ENCODE measurements at regions not wholly inside any gene's neighbourhood (a gene's known extent, or its start where the extent isn't known, plus 50 kb on each side); places are given as distances from the start of the nearest gene placed in this dataset.
A peak's percentile ranks its signal among the peaks of the same experiment; 100 is the strongest.

DNA sequence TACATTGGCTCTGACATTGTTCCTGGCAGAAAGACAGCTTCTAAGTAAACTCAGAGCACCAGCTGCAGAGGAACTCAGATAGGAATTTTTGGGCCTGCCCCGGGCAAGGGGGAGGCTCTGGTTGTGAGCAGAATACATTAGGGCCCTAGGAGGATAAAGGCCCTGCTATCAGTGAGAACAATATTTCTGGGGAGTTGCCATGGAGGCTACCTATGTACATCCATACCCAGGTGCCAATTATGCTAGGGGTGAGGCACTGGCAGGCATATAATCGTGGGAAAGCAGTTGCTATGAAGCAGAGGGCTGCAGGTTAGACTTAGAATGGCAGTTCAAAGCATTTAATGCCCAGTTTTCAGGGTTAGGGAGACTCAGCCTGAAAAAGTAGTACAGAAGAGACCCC, 273.5 kb upstream of the EDA2R start:
- Histone ChIP-seq H3K4me1 (no peaks in the 10 kb centered on the region), H3K4me3 (no peak overlapping the region), H3K9me3 (no peaks in the 10 kb centered on the region), H3K36me3 (no peaks in the 10 kb centered on the region), H3K27me3 (no peaks in the 10 kb centered on the region), H3K27ac (no peak overlapping the region)
- DNase-seq = no peak
- TF ChIP-seq, protein P1, sequence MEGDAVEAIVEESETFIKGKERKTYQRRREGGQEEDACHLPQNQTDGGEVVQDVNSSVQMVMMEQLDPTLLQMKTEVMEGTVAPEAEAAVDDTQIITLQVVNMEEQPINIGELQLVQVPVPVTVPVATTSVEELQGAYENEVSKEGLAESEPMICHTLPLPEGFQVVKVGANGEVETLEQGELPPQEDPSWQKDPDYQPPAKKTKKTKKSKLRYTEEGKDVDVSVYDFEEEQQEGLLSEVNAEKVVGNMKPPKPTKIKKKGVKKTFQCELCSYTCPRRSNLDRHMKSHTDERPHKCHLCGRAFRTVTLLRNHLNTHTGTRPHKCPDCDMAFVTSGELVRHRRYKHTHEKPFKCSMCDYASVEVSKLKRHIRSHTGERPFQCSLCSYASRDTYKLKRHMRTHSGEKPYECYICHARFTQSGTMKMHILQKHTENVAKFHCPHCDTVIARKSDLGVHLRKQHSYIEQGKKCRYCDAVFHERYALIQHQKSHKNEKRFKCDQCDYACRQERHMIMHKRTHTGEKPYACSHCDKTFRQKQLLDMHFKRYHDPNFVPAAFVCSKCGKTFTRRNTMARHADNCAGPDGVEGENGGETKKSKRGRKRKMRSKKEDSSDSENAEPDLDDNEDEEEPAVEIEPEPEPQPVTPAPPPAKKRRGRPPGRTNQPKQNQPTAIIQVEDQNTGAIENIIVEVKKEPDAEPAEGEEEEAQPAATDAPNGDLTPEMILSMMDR (IDR thresholded peaks at IDR 0.05) = no peak
- TF ChIP-seq POLR2A (IDR thresholded peaks at IDR 0.05) = no peak

DNA sequence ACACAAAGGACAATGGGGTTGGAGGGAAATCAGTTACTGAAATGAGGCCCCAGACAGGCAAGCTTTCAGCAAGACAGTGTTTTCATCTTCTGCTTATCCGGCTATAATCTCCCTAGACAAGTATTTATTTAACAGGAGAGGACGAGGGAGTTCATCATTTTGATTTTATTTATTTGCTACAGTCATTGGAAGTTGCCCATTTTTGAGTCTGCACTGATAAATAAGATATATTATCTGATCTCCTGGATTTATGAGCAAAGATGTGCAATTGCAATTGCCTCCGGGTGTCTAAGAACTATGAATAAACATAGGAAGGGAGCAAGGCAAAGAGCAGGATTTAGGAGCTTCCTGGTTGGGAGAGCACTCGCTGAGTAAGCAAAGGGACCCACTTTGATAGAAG, 263.2 kb upstream of the EDA2R start:
- DNase-seq = no peak
- H3K4me3 ChIP-seq = no peak overlapping the region
- no peaks in the 10 kb centered on the region for H3K36me3 ChIP-seq
- H3K27ac ChIP-seq = peak overlapping the region in 1 of 4 donors; percentile 48
- no peaks in the 10 kb centered on the region for H3K9me3 ChIP-seq
- H3K4me1 ChIP-seq = no peaks in the 10 kb centered on the region
- TF ChIP-seq POLR2A (IDR thresholded peaks at IDR 0.05) = no peak
- TF ChIP-seq, protein P1 (IDR thresholded peaks at IDR 0.05) = no peak
- no peaks in the 10 kb centered on the region for H3K27me3 ChIP-seq

DNA sequence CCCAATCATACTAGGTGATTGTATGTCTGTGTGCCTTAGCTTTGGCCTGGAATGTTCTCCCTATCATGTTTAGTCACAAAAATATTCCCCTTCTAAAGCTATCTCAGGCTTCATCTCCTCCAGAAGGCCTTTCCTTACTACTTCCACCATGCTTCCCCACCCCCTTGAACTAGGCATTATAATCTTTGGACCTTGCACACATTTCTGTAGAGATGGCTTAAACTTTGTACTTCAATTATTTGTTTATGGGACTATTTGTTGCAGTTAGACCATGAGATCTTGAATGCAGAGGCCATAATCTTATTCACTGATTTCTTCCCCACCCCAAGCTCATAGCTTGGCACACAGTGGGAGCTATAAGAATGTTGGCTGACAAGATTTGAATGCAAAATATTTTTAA, 262.0 kb upstream of the EDA2R start:
- no peak overlapping the region for H3K4me3 ChIP-seq
- peak overlapping the region in 2 of 4 donors; percentile 14 to 48 for H3K27ac ChIP-seq
- no peak for DNase-seq
- H3K36me3 ChIP-seq = no peaks in the 10 kb centered on the region
- no peaks in the 10 kb centered on the region for H3K4me1 ChIP-seq
- no peaks in the 10 kb centered on the region for H3K27me3 ChIP-seq
- TF ChIP-seq, protein P1 (IDR thresholded peaks at IDR 0.05) = no peak
- TF ChIP-seq POLR2A (IDR thresholded peaks at IDR 0.05) = no peak
- no peaks in the 10 kb centered on the region for H3K9me3 ChIP-seq

DNA sequence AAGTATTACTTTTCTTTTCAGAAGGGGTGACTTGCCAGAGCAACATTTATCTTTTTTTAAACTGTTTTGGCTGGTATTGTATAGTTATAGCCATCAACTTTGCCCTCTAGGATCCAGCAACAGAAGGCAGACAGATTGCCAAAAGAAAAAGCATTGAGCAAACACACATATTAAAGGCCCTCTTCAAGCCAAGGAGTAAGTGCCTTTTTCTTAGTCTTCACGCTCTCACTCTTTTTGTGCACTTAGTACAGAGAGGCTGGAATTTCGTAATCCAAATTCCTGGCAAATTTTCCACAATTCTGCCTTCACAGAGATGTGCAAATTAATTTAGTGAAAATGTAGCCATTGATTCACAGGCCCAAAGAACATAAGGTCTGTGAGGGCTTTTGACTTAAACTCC, 253.1 kb upstream of the EDA2R start:
- H3K4me1 ChIP-seq = no peaks in the 10 kb centered on the region
- DNase-seq = no peak
- no peaks in the 10 kb centered on the region for H3K9me3 ChIP-seq
- H3K27ac ChIP-seq = no peak overlapping the region
- H3K4me3 ChIP-seq = no peak overlapping the region
- H3K27me3 ChIP-seq = no peaks in the 10 kb centered on the region
- no peaks in the 10 kb centered on the region for H3K36me3 ChIP-seq
- TF ChIP-seq, protein P1 (IDR thresholded peaks at IDR 0.05) = no peak
- TF ChIP-seq POLR2A (IDR thresholded peaks at IDR 0.05) = no peak

DNA sequence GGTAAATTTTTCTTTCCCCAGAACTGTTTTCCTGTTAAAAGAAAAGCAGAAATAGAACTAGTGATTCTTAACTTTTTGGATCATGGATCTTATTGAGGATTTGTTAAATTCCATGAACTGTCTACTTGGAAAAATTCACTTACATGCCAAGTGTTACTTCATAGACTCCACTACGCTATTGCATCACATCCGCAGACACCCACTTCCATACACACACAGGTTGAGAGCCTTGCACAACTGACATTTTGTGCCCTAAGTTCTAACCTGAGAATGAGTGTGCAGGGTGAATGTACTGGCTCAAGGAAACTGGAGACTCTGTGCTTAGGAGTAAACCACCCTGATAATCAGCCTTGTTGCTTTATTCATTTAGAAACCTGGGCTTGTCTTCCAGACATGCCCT, 250.5 kb upstream of the EDA2R start:
- TF ChIP-seq, protein P1 (IDR thresholded peaks at IDR 0.05) = no peak
- TF ChIP-seq POLR2A (IDR thresholded peaks at IDR 0.05) = no peak
- no peaks in the 10 kb centered on the region for H3K9me3 ChIP-seq
- no peaks in the 10 kb centered on the region for H3K4me1 ChIP-seq

DNA sequence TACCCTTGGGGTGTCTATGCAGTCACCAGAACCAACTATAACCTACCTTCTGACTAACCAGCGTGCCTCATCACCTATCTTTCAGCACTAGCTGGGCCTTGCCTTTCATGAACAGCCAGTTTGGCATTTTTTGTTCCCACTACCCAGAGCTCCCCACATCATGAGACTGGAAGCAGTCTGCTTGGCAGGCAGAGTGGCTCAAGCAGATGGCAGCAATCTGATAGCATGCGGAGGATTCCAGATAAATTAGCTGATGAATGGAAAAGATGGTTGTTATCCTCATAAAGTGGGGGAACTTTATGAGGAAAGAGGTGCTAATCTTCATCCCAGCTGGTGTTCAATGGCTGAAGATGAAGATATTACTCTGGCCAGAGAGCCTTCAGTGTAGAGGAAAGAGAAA, 243.2 kb upstream of the EDA2R start:
- no peaks in the 10 kb centered on the region for H3K4me1 ChIP-seq
- H3K27ac ChIP-seq = no peak overlapping the region
- no peak for DNase-seq
- no peaks in the 10 kb centered on the region for H3K27me3 ChIP-seq
- H3K36me3 ChIP-seq = no peaks in the 10 kb centered on the region
- no peak for TF ChIP-seq POLR2A (IDR thresholded peaks at IDR 0.05)
- TF ChIP-seq, protein P1 (IDR thresholded peaks at IDR 0.05) = no peak
- H3K4me3 ChIP-seq = no peak overlapping the region
- no peaks in the 10 kb centered on the region for H3K9me3 ChIP-seq

More for the DNA sequence above, 250.5 kb upstream of the EDA2R start:
- Histone ChIP-seq H3K36me3 (no peaks in the 10 kb centered on the region), H3K4me3 (no peak overlapping the region), H3K27ac (no peak overlapping the region), H3K27me3 (no peaks in the 10 kb centered on the region)
- DNase-seq = no peak

Measured in Peyer's patch (tissue), 4 donors.